Activated CD4-positive, CD25-positive, alpha-beta regulatory T cell treated with anti-CD3 and anti-CD28 coated beads, Interleukin-2, amount 50 U/mL, for 24 hours (primary cell): ENCODE measurements at regions not wholly inside any gene's neighbourhood (a gene's known extent, or its start where the extent isn't known, plus 50 kb on each side); places are given as distances from the start of the nearest gene placed in this dataset.

Experiments used
- ATAC-seq, 2 donors: fragments of 150-1000 bp; cut with Tn5 transposase; one replicate each; pipeline ENCODE4 v1.10.0; 2021; ENCODE audit warnings: mild to moderate bottlenecking in 1 of 2, moderate library complexity in 1 of 2

DNA sequence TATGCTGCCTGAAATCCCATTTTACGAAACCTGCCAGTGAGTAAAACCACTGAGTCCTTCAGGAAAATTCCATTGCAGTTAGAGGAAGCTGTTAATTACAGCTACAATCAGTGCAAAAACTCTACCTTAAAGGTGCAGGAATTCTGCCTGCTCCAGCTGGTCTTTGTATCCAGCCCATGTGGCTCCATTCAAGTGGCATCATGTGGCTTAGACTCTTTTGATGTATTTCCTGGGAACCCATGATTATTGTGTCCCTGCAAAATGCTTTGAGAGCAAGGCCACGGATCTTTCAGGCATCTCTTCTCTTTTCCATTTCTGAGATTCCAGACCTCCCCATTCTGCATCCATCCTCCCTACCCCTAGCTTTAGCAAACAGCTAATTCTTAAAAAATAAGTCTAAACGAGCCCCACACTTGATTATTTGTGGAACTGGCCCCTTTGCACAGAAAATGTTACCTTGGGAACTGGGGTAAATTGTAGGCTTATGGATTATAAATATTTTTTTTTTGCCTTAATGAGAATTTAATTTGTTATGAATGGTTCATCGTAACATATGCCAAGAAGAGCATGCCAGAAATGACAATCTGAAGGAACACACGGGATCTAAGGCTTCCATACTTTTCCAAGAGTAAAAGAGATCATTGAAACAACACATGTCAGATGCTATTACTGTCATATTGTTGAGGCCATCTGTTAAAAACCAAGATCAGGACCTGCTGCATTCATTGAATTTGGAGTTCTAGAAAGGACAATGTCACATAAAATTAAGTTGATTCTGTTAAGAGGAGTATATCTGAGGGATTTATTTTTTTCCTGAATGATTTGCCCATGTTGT, 144.6 kb downstream of the TPH2 start:
- ATAC-seq, result no peak

DNA sequence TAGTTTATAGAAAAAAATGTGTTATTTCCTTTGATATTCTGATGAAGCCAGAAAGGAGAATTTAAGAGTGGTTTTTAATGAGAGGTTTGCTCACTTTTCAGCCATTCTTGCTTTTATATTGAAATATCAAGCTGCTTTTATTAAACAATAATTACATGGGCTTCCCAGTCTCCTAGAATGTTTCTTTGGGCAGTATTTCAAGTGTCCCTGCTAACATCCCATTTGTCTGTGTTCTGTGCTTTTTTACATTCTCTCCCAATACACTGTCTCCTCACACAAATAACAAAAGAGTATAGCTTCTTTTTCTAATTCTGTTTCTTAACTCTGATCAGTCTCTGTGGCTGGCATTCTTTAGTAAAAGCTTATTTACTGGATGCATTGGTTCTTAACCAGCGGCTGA, 145.4 kb downstream of the TPH2 start:
- no peak for ATAC-seq

DNA sequence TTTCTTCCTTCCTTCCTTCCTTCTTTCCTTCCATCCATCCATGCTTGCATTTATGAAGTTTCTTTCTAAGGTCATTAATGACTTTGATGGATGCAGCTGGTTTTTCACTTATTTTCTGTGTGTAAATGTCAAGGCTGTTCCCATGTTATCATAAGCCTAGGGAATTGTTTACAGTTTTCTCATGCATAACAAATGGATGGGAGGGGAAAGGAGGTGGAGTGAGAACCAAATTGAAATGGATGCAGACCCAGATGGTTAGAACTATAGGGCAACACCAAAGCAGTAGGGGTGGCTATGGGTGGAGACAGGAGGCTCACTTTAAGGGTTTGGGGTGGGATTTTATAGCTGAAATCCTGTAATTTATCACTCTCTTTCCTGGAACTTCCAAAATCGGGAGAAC, 146.2 kb downstream of the TPH2 start:
- ATAC-seq, result no peak

DNA sequence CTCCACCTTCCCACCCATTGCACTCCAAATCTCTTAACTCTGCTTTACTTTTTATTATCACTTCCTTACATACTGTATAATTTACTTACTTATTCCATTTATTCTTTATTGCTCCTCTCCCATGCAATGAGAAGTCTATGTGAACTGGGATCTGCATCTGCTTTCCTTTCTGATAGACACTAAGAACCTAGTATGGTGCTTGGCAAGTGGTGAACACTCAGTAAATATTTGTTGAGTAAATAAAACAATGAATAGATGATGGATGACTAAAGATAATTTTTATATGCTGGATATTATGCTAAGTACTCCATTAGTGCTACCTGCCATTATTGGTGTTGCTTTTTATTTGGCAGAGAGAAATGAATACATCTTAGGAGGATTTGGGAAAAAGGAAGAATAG, 151.0 kb downstream of the TPH2 start:
- no peak for ATAC-seq

DNA sequence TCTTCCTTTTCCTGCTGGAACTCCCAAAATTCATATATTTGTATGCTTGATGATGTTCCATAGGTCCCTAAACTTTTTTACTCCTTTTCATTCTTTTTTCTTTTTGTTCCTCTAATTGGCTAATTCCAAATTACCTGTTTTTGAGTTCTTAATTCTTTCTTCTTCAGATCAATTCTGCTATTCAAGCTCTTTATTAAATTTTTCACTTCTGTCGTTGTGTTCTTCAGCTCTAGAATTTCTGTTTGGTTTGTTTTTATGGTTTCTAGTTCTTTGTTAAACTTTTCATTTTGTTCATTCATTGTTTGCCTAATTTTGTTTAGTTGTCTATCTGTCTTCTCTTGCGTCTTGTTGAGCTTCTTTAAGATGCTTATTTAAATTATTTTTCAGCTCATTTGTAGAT, 154.8 kb downstream of the TPH2 start:
- no peak for ATAC-seq

DNA sequence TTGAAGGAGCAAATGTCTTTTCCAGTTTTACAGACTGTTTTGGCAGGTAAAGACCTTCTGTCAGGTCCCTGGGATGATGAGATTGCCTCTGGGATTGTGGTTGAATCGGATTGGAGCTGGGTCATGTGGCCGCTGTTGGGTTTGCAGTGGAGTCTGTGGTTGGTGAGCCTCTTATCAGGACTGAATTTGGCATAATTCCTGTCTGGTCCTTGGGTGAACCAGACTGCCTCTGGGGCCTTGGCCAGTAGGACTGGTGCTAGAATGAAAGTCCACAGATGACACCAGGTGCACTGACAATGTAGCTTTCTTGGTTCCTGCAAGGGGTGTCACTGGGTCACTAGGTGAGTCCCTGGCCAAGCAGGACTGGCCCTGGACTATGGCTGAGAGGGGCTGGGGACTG, 155.3 kb downstream of the TPH2 start:
- no peak for ATAC-seq

DNA sequence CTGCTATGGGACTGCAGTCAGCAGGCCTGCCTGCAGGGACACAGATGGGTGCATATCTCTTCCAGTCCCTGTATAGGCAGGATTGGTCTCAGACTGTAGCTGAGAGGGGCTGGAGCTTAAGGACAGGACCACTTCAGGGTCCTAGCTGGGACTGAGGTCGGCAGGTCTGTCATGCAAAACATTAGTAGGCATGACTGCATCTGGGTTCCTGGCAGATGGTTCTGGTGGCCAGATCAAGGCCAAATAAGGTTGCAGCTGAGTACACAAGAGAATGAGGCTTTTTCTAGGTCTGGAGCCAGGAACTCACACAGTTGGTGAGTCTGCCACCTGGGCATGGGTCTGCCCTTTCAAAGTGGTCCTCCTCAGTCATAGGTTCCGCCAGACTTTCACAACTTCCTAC, 155.8 kb downstream of the TPH2 start:
- ATAC-seq, result no peak

DNA sequence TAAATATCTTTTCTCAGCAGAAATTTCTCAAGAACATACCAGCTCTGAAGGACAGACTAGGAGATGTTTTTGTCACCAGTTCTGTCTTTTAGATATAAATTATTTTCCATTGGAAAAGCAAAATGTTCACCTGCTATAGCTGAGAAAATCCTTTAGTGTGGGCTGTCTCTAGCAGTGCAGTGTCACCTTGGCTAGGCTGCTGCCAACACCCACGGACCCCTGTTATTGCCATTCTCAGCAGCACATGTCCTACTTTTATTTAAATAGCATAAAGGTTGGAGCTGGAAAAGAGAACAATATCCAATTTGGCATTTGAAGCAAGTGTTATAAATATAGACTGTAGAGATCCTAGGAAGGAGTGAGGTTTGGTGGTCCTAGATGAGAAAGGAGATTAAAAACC, 156.4 kb downstream of the TPH2 start:
- no peak for ATAC-seq

DNA sequence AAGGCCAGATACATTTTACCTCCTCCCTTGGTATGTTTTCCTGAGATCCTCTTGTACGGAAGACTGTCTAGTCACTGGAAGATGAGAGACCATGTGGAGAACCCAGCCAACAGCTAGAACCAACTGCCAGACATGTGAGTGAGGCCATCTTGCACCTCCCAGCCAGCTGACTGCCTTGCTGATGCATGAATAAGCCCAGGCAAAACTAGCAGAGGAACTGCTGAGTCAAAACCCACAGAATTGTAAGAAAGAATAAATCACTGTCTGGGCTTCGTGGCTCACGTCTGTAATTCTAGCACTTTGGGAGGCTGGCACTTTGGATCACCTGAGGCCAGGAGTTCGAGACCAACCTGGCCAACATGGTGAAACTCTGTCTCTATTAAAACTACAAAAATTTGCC, 160.0 kb downstream of the TPH2 start:
- no peak for ATAC-seq

DNA sequence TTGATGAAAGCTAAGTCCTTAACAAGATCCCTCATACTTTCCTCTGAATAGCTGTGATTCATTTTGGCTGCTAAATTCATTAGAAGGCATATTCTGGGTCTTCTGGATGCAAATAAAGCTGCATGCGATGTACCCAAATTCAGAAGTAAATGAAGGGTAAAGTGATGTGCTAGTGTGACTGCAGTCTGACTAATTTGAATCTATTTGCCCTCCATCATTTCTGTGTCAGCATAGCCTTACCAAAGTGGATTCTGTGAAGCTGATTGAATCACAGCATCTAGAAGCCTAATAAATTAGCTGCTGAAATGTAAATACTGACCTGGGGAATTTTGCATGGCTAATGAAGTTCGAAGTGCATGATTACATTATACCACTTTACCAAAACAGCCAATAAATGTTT, 162.2 kb downstream of the TPH2 start:
- no peak for ATAC-seq

DNA sequence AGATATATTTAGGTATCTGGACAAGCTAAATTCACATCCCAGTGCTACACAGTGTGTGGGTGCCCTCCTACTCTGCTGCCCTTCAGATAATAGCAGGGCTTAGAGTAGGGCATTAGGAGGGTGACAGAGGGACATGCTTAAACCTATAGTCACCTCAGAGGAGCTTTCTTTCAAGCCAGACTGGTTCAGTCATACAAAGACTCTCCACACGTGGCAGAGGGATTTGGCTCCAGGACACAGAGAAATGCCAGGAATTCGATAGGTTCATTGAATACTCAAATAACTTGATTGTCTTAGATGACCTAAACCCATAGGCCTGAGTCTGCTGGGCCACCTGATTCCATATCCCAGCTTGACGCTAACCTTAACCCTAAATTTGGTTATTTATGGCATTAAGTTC, 163.5 kb downstream of the TPH2 start:
- no peak for ATAC-seq

DNA sequence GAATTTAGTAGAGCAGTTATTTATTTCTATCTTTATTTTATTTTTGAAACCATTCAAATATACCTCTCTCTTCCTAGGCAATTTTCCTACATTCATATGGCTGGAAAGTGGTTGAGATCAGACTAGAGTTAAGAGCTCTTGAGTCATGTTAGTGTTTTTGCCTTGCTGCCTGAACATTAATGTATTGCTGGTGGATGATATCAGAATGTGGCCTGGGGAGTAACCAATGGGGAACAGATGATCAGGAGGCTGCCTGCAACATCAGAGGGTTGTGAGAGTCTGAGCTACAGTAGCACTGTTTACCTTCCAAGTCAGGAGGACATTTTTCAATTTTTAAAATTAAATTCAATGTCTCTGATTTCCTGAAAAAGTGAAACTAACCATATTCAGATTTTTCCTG, 166.3 kb upstream of the TRHDE start:
- ATAC-seq, result no peak

DNA sequence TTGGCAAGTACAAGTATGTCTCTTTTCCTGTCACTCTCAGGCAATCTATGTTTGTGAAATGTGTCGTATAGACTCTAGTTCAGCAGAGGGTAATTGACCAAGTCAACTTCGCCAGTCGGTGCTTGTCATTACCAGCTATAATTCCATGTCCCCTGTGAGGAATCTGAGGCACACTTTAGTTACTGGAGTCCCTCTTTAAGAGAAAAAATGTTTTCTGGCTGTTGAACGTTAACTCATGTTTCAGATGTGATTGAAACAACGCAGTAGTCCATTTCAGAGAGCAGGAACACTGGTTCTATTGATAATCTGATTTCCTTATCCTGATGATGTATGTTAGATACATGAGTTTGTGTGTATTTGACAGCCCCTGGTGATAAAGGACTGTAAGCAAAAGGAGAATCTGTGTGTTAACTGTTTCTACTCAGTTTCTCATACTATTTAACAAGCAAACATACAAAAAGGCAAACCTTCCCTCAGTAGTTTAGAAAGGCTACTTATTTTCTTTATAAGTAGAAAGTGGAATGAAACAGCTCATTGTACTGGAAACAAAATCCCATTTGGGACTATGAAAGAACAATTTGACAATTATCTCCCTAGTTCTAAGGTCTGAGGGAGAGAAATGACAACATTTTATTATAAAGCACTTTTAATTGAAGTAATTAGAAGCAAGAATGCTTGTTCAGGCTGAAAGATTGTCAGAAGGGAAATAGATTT, 161.1 kb upstream of the TRHDE start:
- ATAC-seq, result no peak

DNA sequence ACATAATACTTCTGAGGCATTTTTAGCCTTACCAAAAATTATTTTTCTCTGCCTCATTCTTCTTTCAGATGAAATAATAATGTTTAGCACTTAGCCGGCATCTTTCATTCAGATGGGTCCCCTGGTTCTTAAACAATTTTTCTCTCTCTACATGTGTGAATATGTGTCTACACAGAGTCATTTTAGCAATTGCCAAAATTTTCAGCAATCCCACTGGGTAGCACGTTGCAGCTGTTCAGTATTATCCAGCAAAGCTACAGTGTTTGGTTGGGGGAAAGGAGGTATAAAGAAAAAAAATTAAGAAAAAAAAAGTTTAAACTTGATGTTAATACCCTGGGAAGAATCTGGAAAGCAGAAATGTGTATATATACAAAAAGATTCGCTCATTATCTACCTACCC, 160.5 kb upstream of the TRHDE start:
- ATAC-seq, result no peak

DNA sequence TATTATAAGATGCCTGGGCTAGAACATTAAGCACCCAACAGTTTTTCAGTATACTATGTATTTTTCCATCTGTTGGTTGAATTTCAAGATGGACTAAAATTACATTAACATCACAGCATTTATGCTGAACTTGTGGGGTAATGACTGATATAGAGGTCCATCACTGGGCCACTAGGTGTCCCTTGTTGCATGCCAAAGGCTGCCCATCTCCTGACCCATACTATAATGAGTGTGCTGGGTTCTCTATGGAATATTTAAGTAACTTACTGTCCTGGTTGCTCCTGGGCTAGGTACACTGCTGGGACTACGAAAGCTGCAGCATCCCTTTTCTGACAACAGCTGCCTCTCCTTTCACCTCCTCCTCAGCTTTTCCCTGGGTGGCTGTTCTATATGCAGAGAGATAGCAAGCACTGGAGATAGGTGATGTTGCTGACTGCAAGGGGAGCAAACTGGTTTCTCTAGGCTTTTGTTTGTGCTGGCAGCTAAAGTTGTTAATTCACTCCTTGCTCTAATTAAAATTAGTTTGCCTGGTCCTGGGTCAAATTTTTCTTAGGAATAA, 138.6 kb upstream of the TRHDE start:
- peak in 1 of 2 donors; percentile 32 for ATAC-seq

DNA sequence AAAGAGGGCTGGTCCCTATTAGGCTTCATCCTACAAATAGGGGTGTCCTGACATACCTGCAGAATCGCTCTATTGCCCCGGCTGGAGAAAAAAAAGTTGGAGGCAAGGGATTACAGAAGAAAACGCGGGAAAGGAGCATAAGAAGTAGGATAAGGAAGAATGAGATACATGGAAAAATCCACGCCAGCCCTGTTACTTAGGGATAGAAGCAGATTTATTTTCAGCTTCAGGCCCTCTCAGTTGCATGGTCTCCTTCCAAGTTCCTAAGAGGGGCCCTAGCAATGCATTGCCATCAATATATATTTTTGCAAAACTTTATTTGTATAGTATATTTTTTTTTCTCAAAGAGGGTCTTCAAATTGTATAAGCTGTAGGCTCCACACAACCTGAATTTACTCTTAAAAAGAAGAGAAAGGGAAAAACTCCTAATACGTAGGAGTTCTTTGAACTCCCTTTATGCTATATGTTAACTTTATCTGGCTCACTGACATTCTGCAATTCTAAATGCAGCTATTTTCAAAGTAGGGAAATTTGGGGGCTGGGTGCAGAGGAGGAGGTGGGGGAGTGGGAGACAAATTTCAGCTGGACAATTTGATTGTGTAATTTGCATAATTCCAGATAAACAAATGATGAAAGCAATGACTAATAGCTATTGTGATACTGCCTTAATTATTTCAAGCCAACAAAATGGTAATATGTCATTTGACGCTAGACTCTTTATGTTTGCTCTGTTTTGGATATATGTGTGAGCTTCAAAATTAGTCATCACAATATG, 137.7 kb upstream of the TRHDE start:
- no peak for ATAC-seq

DNA sequence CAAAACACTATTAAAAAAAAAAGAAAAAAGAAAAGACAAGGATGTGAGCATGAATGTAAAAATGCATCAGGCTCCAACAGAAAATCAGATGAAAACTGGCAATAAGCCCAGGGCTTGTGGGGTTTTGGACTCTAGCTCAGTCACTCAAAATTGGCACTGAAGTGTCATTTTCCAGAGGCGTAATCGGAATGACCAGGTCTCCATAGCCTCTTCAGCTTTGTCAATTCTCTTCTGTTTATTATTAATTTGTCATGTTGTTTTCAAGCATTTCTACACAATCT, 137.2 kb upstream of the TRHDE start:
- no peak for ATAC-seq

DNA sequence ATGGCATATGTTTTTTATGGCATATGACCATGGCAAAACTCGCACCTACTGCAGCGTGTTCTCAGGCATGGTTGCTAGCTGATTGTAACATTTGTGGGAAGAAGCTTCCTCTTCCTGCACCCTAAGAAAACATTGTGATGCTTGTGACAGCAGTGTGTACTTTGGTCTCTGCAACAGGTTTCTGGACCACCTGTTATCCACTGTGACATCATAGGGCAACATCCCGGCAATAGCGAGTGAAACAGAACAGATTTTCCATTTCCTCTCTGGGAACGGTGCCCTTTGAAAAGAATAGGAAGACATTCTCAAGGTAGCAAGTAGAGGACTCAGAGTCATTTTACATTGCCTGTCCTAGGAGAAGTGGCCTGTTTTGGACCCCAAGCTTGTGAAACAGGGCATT, 135.4 kb upstream of the TRHDE start:
- no peak for ATAC-seq

DNA sequence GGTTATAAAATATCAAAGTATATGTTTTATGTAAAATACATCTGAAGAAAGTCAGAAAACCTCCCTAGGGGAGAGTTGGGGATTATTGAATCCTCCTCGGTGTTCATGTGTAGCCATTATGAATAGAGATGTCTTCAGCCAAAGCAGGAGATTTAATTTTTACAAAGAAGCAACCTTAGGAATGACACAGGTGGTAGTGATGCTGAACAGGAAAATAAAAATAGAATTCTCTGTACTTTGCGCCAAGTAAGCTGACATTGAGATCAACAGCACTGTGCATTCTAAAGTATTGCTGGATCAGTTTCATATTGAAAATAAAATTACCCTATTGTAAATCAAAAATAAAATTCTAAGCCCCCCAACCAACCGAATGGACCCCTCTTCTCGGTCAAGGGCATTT, 132.8 kb upstream of the TRHDE start:
- ATAC-seq, result no peak

DNA sequence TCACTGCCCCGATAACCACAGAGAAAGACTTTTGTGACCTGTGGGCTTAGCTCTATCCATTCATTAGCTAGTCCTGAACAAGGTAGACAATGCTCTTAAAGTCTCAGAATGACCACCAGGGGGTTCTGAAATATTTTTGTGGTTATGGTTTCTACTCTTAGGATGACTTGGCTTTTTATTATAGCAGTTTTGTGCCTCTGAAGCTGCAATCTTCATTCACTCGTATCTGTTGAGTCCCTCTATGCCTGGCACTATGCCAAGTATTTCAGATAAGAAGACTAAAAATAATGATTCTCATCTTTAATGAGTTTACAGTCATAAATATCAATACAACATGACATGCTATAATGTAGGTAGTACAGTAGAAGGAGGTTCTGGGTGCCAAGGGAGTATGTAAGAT, 130.8 kb upstream of the TRHDE start:
- peak in 1 of 2 donors; percentile 13 for ATAC-seq

DNA sequence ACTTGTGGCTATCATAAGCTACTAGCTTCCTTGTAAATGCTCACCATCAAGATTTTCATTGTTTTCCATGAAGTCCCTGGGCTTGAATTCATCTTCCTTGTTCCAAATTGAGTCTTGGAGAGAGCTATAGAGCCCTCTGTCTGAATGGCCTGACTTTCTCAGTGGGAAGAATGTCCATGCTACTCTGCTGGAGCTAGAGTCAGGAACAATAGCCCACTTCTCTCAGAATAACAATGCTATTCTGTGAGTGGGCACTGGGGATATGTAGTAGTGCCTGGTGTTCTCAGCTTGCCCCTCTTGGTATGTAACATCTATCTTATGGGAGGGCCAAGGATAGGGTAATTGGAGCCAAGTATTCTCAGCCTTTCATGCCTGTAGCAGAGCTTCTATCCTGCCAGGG, 127.6 kb upstream of the TRHDE start:
- no peak for ATAC-seq

DNA sequence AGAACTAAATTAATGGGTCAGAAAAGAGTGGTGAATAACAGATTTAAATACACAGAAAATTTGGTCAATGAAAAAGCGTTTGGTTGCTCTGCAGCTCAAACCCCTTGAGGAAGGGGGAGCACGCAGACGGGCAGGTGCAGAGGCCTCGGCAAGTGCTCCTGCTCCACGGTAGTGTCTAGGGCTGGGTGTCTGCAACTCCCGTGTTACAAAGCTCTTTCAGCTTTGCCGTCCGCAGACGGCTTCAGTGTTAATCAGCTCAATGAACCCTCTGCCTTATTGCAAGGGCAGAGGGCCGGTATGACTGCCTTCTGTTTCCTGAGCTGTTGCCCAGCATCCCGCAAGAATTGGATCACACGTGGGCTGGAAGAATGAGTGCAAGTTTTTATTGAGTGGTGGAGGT, 125.7 kb upstream of the TRHDE start:
- ATAC-seq, result no peak

DNA sequence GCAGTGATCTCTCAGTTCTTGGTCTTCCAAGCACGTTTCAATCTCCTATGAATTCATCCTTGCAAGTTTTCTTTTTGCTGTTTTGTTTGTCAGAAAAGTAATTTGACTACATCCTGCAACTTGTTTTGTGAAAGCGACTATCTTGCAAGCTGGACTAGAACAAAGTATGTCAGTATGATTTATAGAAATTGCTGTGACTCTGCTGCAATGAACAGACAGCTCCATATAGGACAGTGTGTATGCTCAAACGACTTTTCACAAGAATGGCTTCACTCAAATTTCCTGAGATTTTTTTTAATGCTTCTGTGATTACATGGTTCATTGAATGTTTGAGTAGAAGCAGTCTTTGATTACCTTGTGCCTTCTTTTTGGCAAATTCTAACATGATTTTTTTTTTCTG, 123.5 kb upstream of the TRHDE start:
- ATAC-seq, result no peak

DNA sequence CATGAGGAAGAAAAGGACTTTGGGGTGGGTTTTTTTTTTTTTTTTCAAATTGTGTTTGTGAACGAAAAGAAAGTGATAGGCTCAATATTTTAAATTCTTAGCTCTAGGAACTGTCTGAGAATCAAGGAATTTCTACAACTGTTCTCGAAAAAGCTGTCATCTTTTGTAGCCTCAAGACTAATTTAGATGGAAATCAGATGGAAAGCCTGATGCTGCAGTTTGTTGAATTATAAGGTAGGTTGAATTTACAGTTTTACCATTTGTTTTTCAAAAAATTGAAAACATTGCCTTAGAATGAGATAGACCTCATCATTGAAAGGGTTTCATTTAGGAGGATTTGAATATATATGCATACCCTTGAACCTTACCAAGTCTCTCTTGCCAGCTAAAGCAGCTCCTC, 109.3 kb upstream of the TRHDE start:
- ATAC-seq, result no peak
